Small intestine (tissue), 7 donors: ENCODE measurements at regions not wholly inside any gene's neighbourhood (a gene's known extent, or its start where the extent isn't known, plus 50 kb on each side); places are given as distances from the start of the nearest gene placed in this dataset.

Source experiments
- DNase-seq, 2 donors: peaks; one replicate each; pipeline versions ENCODE4 v3.0.0 to v3.0.0-alpha.2; 2013
- FAIRE-seq: peaks from 2 replicates; lab custom pipeline; 2012; peaks lifted over from hg19 to GRCh38; lab: Jason Lieb, UNC
- H3K27ac ChIP-seq, 3 donors: one replicate each; pipeline ENCODE4 v1.5.1; 2013; ENCODE audit warnings: low read length in 2 of 3, mild to moderate bottlenecking in 2 of 3, control low read depth in 1 of 3, inconsistent platforms in 1 of 3, low read depth in 1 of 3, moderate library complexity in 1 of 3
- H3K27me3 ChIP-seq, 3 donors: one replicate each; pipeline ENCODE4 v1.6.1; 2013; ENCODE audit warnings: low read length in 3 of 3, inconsistent platforms in 1 of 3; ENCODE audit not compliant: control insufficient read depth in 3 of 3, insufficient read depth in 3 of 3
- H3K36me3 ChIP-seq, 3 donors: one replicate each; pipeline ENCODE4 v1.6.1; 2013; ENCODE audit warnings: low read length in 3 of 3, inconsistent platforms in 1 of 3, low read depth in 1 of 3, mild to moderate bottlenecking in 1 of 3, moderate library complexity in 1 of 3; ENCODE audit not compliant: control insufficient read depth in 3 of 3, insufficient read depth in 2 of 3
- H3K4me1 ChIP-seq, 3 donors: one replicate each; pipeline ENCODE4 v1.6.1; 2013; ENCODE audit warnings: low read length in 2 of 3, inconsistent platforms in 1 of 3, low read depth in 1 of 3, mild to moderate bottlenecking in 1 of 3, moderate library complexity in 1 of 3; ENCODE audit not compliant: control insufficient read depth in 3 of 3, insufficient read depth in 2 of 3
- H3K4me3 ChIP-seq, 3 donors: one replicate each; pipeline ENCODE4 v1.5.1; 2013; ENCODE audit warnings: low read length in 3 of 3, control low read depth in 1 of 3, inconsistent platforms in 1 of 3, low read depth in 1 of 3, mild to moderate bottlenecking in 1 of 3, moderate library complexity in 1 of 3
- H3K9me3 ChIP-seq, 2 donors: one replicate each; pipeline ENCODE4 v1.6.1; 2013; ENCODE audit warnings: low read depth in 1 of 2, low read length in 1 of 2; ENCODE audit not compliant: control insufficient read depth in 2 of 2, insufficient read depth in 1 of 2
- WGBS, 3 donors: extraction: QIAGEN DNeasy Blood & Tissue Kit; methylation state at CpG; one replicate each; pipeline ENCODE4 v1.1.7; 2013; 5-methylcytosine and 5-hydroxymethylcytosine counted together
- donor health status: healthy with polysubstance abuse.
- donor health status: control.
- donor health status: control.
- donor health status: Bipolar disorder and iron deficiency.
- donor health status: healthy.

DNA sequence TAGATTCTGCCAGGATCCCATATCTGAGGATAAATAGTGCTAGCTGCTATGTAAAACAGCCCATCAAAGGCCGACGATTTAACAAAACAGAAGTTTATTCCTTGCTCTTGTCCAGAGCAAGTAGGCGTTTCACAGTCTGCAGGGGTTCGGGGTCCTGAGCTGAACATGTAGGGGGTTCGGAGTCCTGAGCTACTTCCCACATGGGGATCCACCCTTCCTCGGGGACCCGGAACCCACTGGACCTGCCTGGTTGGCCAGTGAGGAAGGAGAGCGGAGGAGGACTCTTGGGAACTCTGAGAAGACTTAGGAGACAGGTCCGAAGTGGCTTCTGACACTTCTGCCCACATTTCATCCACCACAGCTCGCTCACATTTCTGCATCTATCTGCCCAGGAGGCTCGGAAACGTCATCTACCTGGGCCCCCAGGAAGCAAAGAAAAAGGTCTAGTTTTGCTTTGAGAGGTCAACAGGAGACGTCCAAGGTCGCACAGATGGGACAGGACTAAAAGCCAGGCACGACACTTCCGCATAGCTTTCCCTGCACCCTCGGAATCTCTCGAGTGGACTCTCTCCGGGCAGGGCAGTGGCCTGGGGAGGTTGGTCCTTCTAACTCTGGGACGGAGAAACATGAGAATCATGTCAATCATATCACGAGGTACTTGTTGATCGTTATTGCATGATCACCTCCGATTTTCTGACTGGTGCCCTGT is 86.4 kb downstream of the MICALL2 start:
- FAIRE-seq (no peak), DNase-seq (no peak)
- WGBS, 3 donors = 64 to 68% (median 64%) methylated on average over 23 of the region's 23 CpGs
- Histone ChIP-seq H3K27ac (no peak overlapping the region), H3K36me3 (no peaks in the 10 kb centered on the region), H3K4me1 (no peaks in the 10 kb centered on the region), H3K27me3 (peaks cover 11 to 48% (median 17%) of the 10 kb centered on the region in 3 donors), H3K9me3 (peaks cover 1 to 3% of the 10 kb centered on the region in 2 donors), H3K4me3 (no peak overlapping the region)

DNA sequence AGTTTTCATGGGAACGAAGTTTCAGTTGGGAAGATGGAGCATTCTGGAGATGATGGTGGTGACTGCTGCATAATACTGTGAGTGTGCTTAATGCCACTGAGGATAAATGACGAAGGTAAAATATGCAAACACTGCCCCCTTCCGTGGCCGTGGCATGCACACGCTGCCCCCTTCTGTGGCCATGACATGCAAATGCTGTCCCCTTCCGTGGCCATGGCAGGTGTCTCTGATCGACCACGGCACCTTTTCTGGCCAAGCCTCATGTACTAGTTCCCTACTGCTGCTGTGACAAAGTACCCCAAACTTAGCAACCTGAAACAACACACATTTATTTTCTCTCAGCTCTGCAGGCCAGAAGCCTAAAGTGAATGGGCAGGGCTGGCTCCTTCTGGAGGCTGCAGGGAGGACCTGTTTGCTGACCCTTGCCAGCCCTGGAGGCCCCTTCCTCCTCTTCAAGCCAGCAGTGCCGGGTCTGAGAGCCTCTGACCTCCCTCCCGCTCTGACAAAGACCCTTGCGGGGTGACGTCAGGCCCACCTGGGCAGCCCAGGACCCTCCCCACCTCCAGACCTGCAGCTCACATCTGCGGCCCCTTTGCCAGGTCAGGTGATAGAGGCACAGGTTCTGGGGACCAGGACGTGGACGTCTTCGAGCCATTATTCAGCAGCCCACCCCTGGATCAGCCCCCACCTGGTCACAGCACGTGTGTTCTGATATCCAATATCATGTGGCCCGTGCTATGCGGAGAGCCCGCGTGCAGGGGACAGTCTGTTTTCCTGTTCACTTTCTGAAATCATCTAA is 82.0 kb downstream of the MICALL2 start:
- WGBS, 3 donors = 67 to 74% (median 67%) methylated on average over 21 of the region's 21 CpGs
- no peaks in the 10 kb centered on the region for H3K36me3 ChIP-seq
- no peak for FAIRE-seq

DNA sequence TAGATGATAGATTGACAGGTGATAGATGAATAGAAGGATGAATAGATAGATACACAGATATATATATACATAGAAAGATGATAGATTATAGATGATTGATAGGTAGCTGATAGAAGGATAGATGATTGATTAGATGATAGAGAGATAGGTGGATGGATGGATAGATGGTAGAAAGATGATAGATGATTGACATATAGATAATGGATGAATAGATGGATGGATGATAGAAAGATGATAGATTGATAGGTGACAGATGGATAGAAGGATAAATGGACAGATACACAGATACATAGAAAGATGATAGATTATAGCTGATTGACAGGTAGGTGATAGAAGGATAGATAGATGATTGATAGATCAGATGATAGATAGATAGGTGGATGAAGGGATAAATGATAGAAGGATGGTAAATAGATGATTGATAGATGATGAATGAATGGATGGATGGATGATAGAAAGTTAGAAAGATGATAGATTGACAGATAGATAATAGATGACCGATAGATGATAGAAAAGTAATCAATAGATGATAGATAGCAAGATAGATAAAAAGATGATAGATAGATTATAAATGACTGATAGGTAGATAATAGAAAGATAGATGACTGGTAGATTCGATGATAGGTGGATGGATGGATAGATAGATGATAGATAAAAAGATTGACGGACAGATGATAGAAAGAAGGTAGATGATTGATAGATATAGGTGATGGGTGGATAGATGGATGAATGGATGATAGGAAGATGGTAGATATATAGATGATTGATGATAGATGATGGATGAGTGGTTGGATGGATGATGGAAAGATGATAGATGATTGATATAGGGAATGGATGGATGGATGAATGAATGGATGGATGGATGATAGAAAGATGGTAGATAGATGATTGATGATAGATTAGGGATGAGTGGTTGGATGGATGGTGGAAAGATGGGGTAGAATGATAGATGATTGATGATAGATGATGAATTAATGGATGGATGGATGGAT is 80.4 kb downstream of the MICALL2 start:
- H3K27ac ChIP-seq = no peak overlapping the region
- 79 to 92% (median 90%) methylated on average over 3 of the region's 3 CpGs for WGBS, 3 donors
- no peak overlapping the region for H3K4me3 ChIP-seq
- peaks cover 0 to 24% (median 8%) of the 10 kb centered on the region in 3 donors for H3K27me3 ChIP-seq
- FAIRE-seq (no peak), DNase-seq (no peak)
- H3K4me1 ChIP-seq = no peaks in the 10 kb centered on the region
- no peaks in the 10 kb centered on the region for H3K36me3 ChIP-seq
- no peaks in the 10 kb centered on the region for H3K9me3 ChIP-seq

More for the DNA sequence above, 82.0 kb downstream of the MICALL2 start:
- Histone ChIP-seq H3K4me1 (no peaks in the 10 kb centered on the region), H3K27ac (no peak overlapping the region), H3K4me3 (no peak overlapping the region), H3K9me3 (no peaks in the 10 kb centered on the region), H3K27me3 (peaks cover 0 to 24% (median 7%) of the 10 kb centered on the region in 3 donors)
- no peak for DNase-seq

DNA sequence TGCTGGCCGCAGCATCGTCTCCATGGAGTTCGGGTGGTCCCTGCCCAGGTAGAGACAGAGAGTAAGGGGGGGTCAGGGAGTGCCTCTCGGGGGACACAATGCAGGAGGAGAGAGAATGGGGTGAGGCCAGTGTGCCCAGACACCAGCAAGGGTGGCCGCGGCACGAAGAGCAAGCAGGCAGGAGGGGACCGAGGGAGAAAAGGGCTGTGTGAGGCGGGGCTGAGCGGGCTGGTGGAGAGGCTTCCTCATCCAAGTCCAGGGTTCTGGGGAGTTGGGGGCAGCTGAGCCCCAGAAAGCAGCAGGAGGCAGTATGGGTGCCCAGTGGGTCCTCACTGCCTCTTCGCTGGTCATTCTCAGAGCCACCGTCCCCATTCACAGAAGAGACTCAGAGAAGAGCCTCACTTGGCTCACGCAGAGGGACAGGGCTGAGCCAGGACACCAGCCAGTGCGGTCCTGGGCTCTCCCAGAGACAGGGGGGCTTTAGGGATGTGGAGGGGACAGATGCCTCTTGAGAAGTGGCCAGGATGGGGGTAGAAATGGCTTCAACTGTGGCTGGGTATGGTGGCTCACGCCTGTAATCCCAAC is 78.9 kb downstream of the MICALL2 start:
- Histone ChIP-seq H3K27ac (no peak overlapping the region), H3K4me1 (no peaks in the 10 kb centered on the region), H3K27me3 (peaks cover 0 to 33% (median 10%) of the 10 kb centered on the region in 3 donors), H3K9me3 (no peaks in the 10 kb centered on the region), H3K4me3 (no peak overlapping the region), H3K36me3 (no peaks in the 10 kb centered on the region)
- DNase-seq (no peak), FAIRE-seq (no peak)
- WGBS, 3 donors = 75 to 84% (median 80%) methylated on average over 13 to 15 of the region's 15 CpGs

DNA sequence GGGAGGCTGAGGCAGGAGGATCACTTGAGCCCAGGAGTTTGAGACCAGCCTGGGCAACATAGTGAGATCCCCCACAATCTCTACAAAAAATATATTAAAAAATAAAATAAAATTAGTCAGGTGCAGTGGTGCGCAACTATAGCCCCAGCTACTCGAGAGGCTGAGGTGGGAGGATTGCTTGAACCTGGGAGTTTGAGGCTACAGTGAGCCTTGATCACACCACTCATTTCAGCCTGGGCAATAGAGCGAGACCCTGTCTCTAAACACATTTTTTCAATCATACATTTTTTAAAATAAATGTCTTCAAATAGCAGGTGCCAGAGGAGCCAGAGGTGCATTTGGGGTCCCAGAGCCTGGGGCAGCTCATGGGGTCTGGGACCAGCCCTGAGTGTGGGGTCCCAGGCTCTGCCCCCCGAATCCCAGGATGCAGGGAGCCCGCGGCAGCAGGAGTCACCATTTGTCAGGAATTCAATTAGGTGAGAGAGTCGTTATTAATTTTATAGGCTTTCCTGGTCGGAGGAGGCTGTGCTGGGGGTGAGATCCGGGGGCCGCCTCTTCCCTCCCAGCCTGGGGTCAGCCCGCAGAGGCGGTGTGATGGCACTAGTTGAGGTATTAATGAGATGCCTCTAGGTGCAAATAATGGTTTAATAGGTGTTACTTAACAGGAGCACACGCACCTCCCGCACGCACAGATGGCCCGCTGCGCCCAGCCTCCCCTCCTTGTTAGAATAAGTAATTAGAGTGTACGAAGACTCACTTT is 78.3 kb downstream of the MICALL2 start:
- Histone ChIP-seq H3K4me1 (no peaks in the 10 kb centered on the region), H3K27ac (no peak overlapping the region), H3K4me3 (no peak overlapping the region), H3K9me3 (no peaks in the 10 kb centered on the region), H3K36me3 (no peaks in the 10 kb centered on the region), H3K27me3 (peaks cover 3 to 40% (median 10%) of the 10 kb centered on the region in 3 donors)
- FAIRE-seq (no peak), DNase-seq (no peak)
- WGBS, 3 donors = 58 to 67% (median 59%) methylated on average over 18 of the region's 18 CpGs

DNA sequence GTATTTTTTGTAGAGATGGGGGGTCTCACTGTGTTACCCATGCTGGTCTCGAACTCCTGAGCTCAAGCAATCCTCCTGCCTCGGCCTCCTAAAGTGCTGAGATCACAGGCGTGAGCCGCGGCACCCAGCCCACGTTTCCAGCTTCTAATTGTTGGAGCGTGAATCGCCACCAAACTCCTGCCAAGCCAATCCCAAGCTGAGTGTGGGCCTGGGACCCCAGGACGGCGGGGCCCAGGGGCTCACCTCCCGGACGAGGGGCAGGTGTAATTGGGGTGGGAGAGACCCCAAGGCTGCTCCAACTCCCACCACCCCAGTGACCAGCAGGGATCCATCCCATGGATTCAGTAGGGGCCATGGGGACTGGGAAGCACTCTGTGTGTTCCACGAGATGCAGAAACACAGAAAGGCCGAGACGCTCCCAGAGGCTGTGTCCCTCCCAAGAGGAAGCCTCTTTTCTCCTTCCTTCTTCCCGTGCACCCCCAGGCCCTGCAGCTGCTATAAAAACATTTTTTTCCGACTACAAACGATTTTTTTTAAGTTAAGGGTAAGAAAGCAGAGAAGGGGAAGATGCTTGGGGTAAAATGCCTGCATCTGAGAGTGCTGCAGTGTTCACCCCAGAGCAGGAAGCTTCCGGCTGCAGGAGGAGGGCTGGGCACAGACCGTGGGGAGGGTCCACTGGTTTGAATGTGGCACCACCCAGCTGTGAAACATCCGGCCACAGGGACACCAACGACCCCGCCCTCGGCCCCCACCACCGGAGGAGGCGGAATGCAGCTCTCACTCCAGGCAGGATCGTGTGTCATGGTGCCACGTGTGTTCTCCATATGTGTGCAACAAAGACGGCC is 76.5 kb downstream of the MICALL2 start:
- H3K27ac ChIP-seq = no peak overlapping the region
- H3K9me3 ChIP-seq = no peaks in the 10 kb centered on the region
- no peak overlapping the region for H3K4me3 ChIP-seq
- no peaks in the 10 kb centered on the region for H3K36me3 ChIP-seq
- H3K4me1 ChIP-seq = no peaks in the 10 kb centered on the region
- FAIRE-seq (no peak), DNase-seq (no peak)
- WGBS, 3 donors = 63 to 68% (median 66%) methylated on average over 29 of the region's 29 CpGs
- peaks cover 6 to 48% (median 10%) of the 10 kb centered on the region in 3 donors for H3K27me3 ChIP-seq
